ENCODE measurements at regions not wholly inside any gene's neighbourhood (a gene's known extent, or its start where the extent isn't known, plus 50 kb on each side); places are given as distances from the start of the nearest gene placed in this dataset.

GRCh38 chrX:63012574-63012973, 338.6 kb downstream of the SPIN4 start:
- TF ChIP-seq, protein P1, sequence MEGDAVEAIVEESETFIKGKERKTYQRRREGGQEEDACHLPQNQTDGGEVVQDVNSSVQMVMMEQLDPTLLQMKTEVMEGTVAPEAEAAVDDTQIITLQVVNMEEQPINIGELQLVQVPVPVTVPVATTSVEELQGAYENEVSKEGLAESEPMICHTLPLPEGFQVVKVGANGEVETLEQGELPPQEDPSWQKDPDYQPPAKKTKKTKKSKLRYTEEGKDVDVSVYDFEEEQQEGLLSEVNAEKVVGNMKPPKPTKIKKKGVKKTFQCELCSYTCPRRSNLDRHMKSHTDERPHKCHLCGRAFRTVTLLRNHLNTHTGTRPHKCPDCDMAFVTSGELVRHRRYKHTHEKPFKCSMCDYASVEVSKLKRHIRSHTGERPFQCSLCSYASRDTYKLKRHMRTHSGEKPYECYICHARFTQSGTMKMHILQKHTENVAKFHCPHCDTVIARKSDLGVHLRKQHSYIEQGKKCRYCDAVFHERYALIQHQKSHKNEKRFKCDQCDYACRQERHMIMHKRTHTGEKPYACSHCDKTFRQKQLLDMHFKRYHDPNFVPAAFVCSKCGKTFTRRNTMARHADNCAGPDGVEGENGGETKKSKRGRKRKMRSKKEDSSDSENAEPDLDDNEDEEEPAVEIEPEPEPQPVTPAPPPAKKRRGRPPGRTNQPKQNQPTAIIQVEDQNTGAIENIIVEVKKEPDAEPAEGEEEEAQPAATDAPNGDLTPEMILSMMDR (IDR thresholded peaks at IDR 0.05): peak in 1 of 12 donors; percentile 19
- no peak for TF ChIP-seq POLR2A (IDR thresholded peaks at IDR 0.05)

Measured in heart left ventricle (tissue), 13 donors.